GM06990 (cell line): ENCODE measurements at regions not wholly inside any gene's neighbourhood (a gene's known extent, or its start where the extent isn't known, plus 50 kb on each side); places are given as distances from the start of the nearest gene placed in this dataset.

ENCODE experiments used
- DNase-seq: peaks from one replicate; pipeline ENCODE4 v3.0.0-alpha.2; 2011; ENCODE audit not compliant: insufficient read length; ENCODE audit errors: extremely low read depth
- H3K27me3 ChIP-seq: replicated peaks from 2 replicates; pipeline ENCODE4 v1.6.0; 2011; ENCODE audit warnings: low read length; ENCODE audit not compliant: control insufficient read depth, insufficient read depth
- H3K36me3 ChIP-seq: 2 replicates; pipeline ENCODE4 v1.5.1; 2011; ENCODE audit warnings: low read length; ENCODE audit not compliant: control insufficient read depth, insufficient read depth
- H3K4me3 ChIP-seq: replicated peaks from 2 replicates; pipeline ENCODE4 v1.5.1; 2011; ENCODE audit warnings: low read depth, mild to moderate bottlenecking, control low read depth, low read length
- TF ChIP-seq, protein P1 (sequence below): IDR thresholded peaks from 2 replicates; pipeline ENCODE4 v1.5.1; 2011; ENCODE audit warnings: low read length, control low read depth, mild to moderate bottlenecking, inconsistent platforms; ENCODE audit not compliant: insufficient read depth, poor library complexity, severe bottlenecking

DNA sequence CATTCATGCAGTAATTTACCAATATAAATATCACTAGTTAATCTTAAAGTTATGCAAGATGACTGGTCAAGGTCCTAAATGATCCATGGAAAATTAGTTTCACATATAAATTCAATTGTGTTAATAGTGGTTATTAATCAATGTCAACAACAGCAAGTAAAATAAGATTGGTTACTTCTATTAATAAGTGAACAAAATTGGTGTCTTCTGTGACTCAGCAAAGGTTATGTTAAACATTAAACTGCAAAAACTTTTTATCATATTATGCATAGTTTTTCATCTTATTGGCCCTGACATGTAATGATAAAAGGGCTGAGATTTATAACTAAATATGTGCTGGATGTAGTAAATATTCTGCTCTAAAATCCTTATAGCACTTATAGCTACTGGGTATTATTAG lies 359.0 kb upstream of the UBE2E3 start:
- Histone ChIP-seq H3K4me3 (no peak overlapping the region), H3K36me3 (no peaks in the 10 kb centered on the region), H3K27me3 (no peaks in the 10 kb centered on the region)
- TF ChIP-seq, protein P1, sequence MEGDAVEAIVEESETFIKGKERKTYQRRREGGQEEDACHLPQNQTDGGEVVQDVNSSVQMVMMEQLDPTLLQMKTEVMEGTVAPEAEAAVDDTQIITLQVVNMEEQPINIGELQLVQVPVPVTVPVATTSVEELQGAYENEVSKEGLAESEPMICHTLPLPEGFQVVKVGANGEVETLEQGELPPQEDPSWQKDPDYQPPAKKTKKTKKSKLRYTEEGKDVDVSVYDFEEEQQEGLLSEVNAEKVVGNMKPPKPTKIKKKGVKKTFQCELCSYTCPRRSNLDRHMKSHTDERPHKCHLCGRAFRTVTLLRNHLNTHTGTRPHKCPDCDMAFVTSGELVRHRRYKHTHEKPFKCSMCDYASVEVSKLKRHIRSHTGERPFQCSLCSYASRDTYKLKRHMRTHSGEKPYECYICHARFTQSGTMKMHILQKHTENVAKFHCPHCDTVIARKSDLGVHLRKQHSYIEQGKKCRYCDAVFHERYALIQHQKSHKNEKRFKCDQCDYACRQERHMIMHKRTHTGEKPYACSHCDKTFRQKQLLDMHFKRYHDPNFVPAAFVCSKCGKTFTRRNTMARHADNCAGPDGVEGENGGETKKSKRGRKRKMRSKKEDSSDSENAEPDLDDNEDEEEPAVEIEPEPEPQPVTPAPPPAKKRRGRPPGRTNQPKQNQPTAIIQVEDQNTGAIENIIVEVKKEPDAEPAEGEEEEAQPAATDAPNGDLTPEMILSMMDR, result no peak
- DNase-seq, result no peak

DNA sequence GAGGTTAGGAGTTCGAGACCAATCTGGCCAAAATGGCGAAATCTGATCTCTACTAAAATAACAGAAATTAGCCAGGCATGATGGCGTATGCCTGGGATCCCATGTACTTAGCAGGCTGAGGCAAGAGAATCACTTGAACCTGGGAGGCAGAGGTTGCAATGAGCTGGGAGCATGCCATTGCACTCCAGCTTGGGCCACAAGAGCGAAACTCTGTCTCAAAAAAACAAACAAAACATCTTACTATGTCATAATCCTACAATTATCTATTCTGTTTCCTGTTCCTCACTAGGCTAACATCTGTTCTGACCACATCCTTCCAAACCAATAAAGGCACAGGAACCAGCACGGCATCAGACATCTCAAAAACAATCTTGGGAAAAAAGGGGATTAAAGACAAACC lies 361.8 kb upstream of the UBE2E3 start:
- Histone ChIP-seq H3K36me3 (no peaks in the 10 kb centered on the region), H3K4me3 (no peak overlapping the region), H3K27me3 (no peaks in the 10 kb centered on the region)
- TF ChIP-seq, protein P1, result no peak
- DNase-seq, result no peak

DNA sequence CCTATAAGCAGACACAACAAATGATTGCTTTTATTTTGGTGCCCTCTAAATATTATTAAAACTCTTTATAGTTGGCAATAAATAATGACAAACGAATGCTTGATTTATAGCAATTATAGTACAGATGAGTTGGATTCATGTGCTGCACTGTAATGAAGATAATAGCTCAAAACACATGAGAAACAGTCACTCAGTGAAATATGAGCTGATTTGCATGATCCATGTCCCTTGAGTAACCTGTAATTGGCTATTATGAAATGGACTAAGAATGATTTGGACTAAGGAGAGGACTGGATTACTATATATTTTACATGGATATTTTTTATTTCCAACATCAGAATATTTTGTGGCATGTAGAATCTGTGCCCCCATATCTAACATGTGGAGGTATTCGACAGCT lies 365.6 kb upstream of the UBE2E3 start:
- Histone ChIP-seq H3K4me3 (no peak overlapping the region), H3K27me3 (no peaks in the 10 kb centered on the region), H3K36me3 (no peaks in the 10 kb centered on the region)
- no peak for DNase-seq
- TF ChIP-seq, protein P1, result no peak

DNA sequence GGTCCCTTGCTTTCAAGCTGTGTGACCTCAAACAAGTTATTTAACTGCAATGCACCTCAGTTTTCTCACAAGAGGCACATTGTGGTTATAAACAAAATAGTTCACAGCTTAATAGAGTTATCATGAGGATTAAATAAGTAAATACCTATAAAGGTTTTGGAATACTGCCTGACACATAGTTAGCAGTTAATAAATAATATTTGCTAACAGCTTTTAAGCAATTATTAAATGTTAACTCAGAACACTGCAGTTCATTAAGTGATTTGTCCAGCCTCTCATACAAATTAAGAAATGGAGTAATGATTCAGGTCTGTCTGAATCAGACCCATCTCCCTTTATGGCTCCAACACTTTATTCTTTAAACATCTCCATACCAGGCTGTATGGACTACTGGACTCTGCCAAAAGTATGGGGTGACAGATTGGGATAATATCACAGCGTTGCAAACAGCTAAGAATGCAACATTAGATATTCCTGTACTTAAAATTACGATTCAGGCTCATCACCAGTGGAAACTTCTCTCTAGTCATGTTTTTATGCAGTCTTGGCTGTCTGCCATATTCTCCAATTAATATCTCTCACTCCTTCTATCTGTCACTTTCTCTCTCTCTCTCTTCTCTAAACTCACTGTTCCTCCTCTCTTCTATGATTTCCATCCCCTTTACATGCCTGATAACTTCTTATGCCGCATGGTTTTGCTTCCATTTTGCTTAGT lies 370.6 kb upstream of the UBE2E3 start:
- Histone ChIP-seq H3K27me3 (no peaks in the 10 kb centered on the region), H3K4me3 (no peak overlapping the region), H3K36me3 (no peaks in the 10 kb centered on the region)
- no peak for DNase-seq
- TF ChIP-seq, protein P1, result no peak

DNA sequence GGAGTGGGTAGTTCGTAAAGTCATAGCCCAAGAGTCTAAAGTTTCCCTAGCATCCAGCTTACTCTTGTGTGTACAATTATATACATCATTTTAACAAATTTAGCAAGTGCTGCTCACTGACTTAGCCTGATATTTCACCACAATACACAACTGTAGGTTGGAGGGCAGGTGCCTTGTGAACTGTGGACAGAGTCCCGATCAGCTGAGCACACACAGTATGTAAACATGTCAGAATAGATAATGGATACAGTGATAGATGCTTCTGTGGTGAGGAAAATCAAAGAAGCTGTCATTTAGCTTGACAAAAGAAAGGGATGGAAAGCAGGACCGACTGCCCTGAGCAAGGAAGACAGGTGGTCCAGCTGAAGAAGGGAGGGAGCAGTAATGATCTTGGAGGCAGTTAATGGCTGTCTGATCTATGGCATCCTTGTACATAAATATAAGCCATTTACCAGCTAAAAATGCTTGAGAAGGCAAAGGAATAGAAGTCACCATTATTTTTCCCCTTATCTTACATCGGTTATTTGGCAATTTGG lies 372.8 kb upstream of the UBE2E3 start:
- Histone ChIP-seq H3K4me3 (no peak overlapping the region), H3K27me3 (no peaks in the 10 kb centered on the region), H3K36me3 (no peaks in the 10 kb centered on the region)
- TF ChIP-seq, protein P1, result no peak
- no peak for DNase-seq
